ENCODE measurements at regions not wholly inside any gene's neighbourhood (a gene's known extent, or its start where the extent isn't known, plus 50 kb on each side); places are given as distances from the start of the nearest gene placed in this dataset.
A peak's percentile ranks its signal among the peaks of the same experiment; 100 is the strongest.
"Not testable (repeated sequence)": the region's sequence is repeated elsewhere in the genome, so short reads cannot be mapped to it uniquely, and the experiment has no call there.

GRCh38 chr3:152771120-152771519 is 63.8 kb upstream of the P2RY1 start:
- Mint-ChIP-seq H3K9me3 (no peaks in the 10 kb centered on the region), H3K27ac (no peak overlapping the region), H3K36me3 (no peaks in the 10 kb centered on the region), H3K4me1 (no peaks in the 10 kb centered on the region), H3K4me3 (no peak overlapping the region), H3K27me3 (no peaks in the 10 kb centered on the region)
- no peak for ATAC-seq

- H3K4me1 Mint-ChIP-seq = no peaks in the 10 kb centered on the region
- no peak overlapping the region for H3K4me3 Mint-ChIP-seq
- H3K36me3 Mint-ChIP-seq = no peaks in the 10 kb centered on the region
- no peaks in the 10 kb centered on the region for H3K9me3 Mint-ChIP-seq
- no peak for ATAC-seq
- no peaks in the 10 kb centered on the region for H3K27me3 Mint-ChIP-seq
- H3K27ac Mint-ChIP-seq = no peak overlapping the region
These were observed 62.2 kb upstream of the P2RY1 start for GRCh38 chr3:152772674-152773225.

- Mint-ChIP-seq H3K36me3 (no peaks in the 10 kb centered on the region), H3K4me1 (no peaks in the 10 kb centered on the region), H3K27ac (no peak overlapping the region), H3K27me3 (no peaks in the 10 kb centered on the region), H3K9me3 (no peaks in the 10 kb centered on the region), H3K4me3 (no peak overlapping the region)
- ATAC-seq = no peak
These were observed 61.3 kb upstream of the P2RY1 start for GRCh38 chr3:152773633-152774032.

GRCh38 chr3:152774230-152774629 is 60.7 kb upstream of the P2RY1 start:
- not testable (repeated sequence) for H3K27ac Mint-ChIP-seq, H3K9me3 Mint-ChIP-seq, H3K36me3 Mint-ChIP-seq, H3K27me3 Mint-ChIP-seq, H3K4me1 Mint-ChIP-seq, H3K4me3 Mint-ChIP-seq
- ATAC-seq = peak; percentile 12

- Mint-ChIP-seq H3K9me3 (no peaks in the 10 kb centered on the region), H3K27me3 (no peaks in the 10 kb centered on the region), H3K4me3 (no peak overlapping the region), H3K27ac (no peak overlapping the region), H3K36me3 (no peaks in the 10 kb centered on the region), H3K4me1 (no peaks in the 10 kb centered on the region)
- no peak for ATAC-seq
These were observed 56.9 kb upstream of the P2RY1 start for GRCh38 chr3:152778022-152778421.

- Mint-ChIP-seq H3K27me3 (no peaks in the 10 kb centered on the region), H3K9me3 (no peaks in the 10 kb centered on the region), H3K4me1 (no peaks in the 10 kb centered on the region), H3K27ac (no peak overlapping the region), H3K4me3 (no peak overlapping the region), H3K36me3 (no peaks in the 10 kb centered on the region)
- no peak for ATAC-seq
These were observed 55.3 kb upstream of the P2RY1 start for GRCh38 chr3:152779653-152780052.

- Mint-ChIP-seq H3K9me3 (peaks cover 2% of the 10 kb centered on the region), H3K27ac (no peak overlapping the region), H3K36me3 (no peaks in the 10 kb centered on the region), H3K4me1 (no peaks in the 10 kb centered on the region), H3K4me3 (no peak overlapping the region), H3K27me3 (no peaks in the 10 kb centered on the region)
- ATAC-seq = no peak
These were observed 54.4 kb upstream of the P2RY1 start for GRCh38 chr3:152780553-152780952.

GRCh38 chr3:152785051-152785450 is 49.9 kb upstream of the P2RY1 start:
- H3K27me3 Mint-ChIP-seq = no peaks in the 10 kb centered on the region
- H3K27ac Mint-ChIP-seq = no peak overlapping the region
- H3K4me3 Mint-ChIP-seq = no peak overlapping the region
- H3K4me1 Mint-ChIP-seq = no peaks in the 10 kb centered on the region
- no peak for ATAC-seq
- H3K9me3 Mint-ChIP-seq = peaks cover 2% of the 10 kb centered on the region
- no peaks in the 10 kb centered on the region for H3K36me3 Mint-ChIP-seq
